HFF-Myc (cell line): ENCODE measurements at regions not wholly inside any gene's neighbourhood (a gene's known extent, or its start where the extent isn't known, plus 50 kb on each side); places are given as distances from the start of the nearest gene placed in this dataset.

ENCODE experiments used
- DNase-seq: peaks from one replicate; pipeline ENCODE4 v3.0.0-alpha.2; 2011; ENCODE audit warnings: low read depth; ENCODE audit errors: extremely low read depth
- H3K4me3 ChIP-seq: replicated peaks from 2 replicates; pipeline ENCODE4 v1.5.1; 2011; ENCODE audit warnings: low read depth, mild to moderate bottlenecking, control low read depth, low read length
- CTCF ChIP-seq: IDR thresholded peaks from 2 replicates; pipeline ENCODE4 v1.5.1; 2012; ENCODE audit warnings: mild to moderate bottlenecking, low read depth, low read length, control low read depth; ENCODE audit errors: missing control alignments

GRCh38 chr19:29380581-29380980, 145.2 kb upstream of the VSTM2B start:
- no peak for TF ChIP-seq CTCF
- H3K4me3 ChIP-seq, result no peak overlapping the region
- DNase-seq, result no peak

GRCh38 chr19:29381353-29382203, 144.2 kb upstream of the VSTM2B start:
- H3K4me3 ChIP-seq, result no peak overlapping the region
- no peak for TF ChIP-seq CTCF
- DNase-seq, result no peak

GRCh38 chr19:29383696-29384095, 142.1 kb upstream of the VSTM2B start:
- DNase-seq, result no peak
- no peak for TF ChIP-seq CTCF
- H3K4me3 ChIP-seq, result no peak overlapping the region

- H3K4me3 ChIP-seq, result no peak overlapping the region
- no peak for DNase-seq
- no peak for TF ChIP-seq CTCF
These were observed 141.1 kb upstream of the VSTM2B start for GRCh38 chr19:29384656-29385055.

- TF ChIP-seq CTCF, result no peak
- no peak for DNase-seq
These were observed 140.5 kb upstream of the VSTM2B start for GRCh38 chr19:29385191-29385795.

GRCh38 chr19:29386970-29387369, 138.8 kb upstream of the VSTM2B start:
- TF ChIP-seq CTCF, result no peak
- DNase-seq, result no peak

More at GRCh38 chr19:29385191-29385795, 140.5 kb upstream of the VSTM2B start:
- no peak overlapping the region for H3K4me3 ChIP-seq

GRCh38 chr19:29387586-29387985, 138.2 kb upstream of the VSTM2B start:
- H3K4me3 ChIP-seq, result no peak overlapping the region
- DNase-seq, result no peak
- TF ChIP-seq CTCF, result no peak

More at GRCh38 chr19:29386970-29387369, 138.8 kb upstream of the VSTM2B start:
- H3K4me3 ChIP-seq, result no peak overlapping the region
